ENCODE measurements at regions not wholly inside any gene's neighbourhood (a gene's known extent, or its start where the extent isn't known, plus 50 kb on each side); places are given as distances from the start of the nearest gene placed in this dataset.

- POLR2A ChIA-PET = no interaction called here
- CTCF ChIA-PET = no interaction called here
- no peak for TF ChIP-seq CTCF (IDR thresholded peaks at IDR 0.05; ENCODE audit: insufficient read depth in 1 of 2, low read depth in 1 of 2, low read length in 1 of 2, severe bottlenecking in 1 of 2, unreplicated experiment in 1 of 2)
- no peaks in the 10 kb centered on the region for H3K27me3 Mint-ChIP-seq (ENCODE audit: insufficient read depth, unreplicated experiment)
- DNase-seq = no peak
- H3K4me3 ChIP-seq (ENCODE audit: low read depth, low read length) = no peak overlapping the region
- H3K4me1 ChIP-seq = peaks cover 10% of the 10 kb centered on the region
- H3K36me3 Mint-ChIP-seq (ENCODE audit: insufficient read depth, unreplicated experiment) = no peaks in the 10 kb centered on the region
- no peak overlapping the region for H3K27ac Mint-ChIP-seq (ENCODE audit: unreplicated experiment)
- H3K36me3 ChIP-seq (ENCODE audit: control insufficient read depth, insufficient read depth, low read length) = no peaks in the 10 kb centered on the region
- H3K27me3 ChIP-seq (replicated peaks; ENCODE audit: control insufficient read depth, insufficient read depth, low read length) = no peaks in the 10 kb centered on the region
- H3K4me3 Mint-ChIP-seq (ENCODE audit: unreplicated experiment) = no peak overlapping the region
- intact Hi-C loops (cut with micrococcal nuclease; ENCODE audit: unreplicated experiment) = no loop called here
- H3K9me3 Mint-ChIP-seq (ENCODE audit: unreplicated experiment) = peaks cover 18% of the 10 kb centered on the region
- BruUV-seq (replicated peaks) = no TSS peak
- H3K4me1 Mint-ChIP-seq (ENCODE audit: low read depth, unreplicated experiment) = peaks cover 29% of the 10 kb centered on the region
- no peaks in the 10 kb centered on the region for H3K9me3 ChIP-seq
Measured at GRCh38 chr13:34070006-34070405, 252.1 kb downstream of the RFC3 start.

- TF ChIP-seq CTCF (IDR thresholded peaks at IDR 0.05; ENCODE audit: insufficient read depth in 1 of 2, low read depth in 1 of 2, low read length in 1 of 2, severe bottlenecking in 1 of 2, unreplicated experiment in 1 of 2) = no peak
- peaks cover 4% of the 10 kb centered on the region; the same call in 1 of the 2 replicates for H3K9me3 ChIP-seq
- peaks cover 17% of the 10 kb centered on the region for H3K9me3 Mint-ChIP-seq (ENCODE audit: unreplicated experiment)
- no peaks in the 10 kb centered on the region for H3K27me3 ChIP-seq (replicated peaks; ENCODE audit: control insufficient read depth, insufficient read depth, low read length)
- H3K4me3 ChIP-seq (ENCODE audit: low read depth, low read length) = no peak overlapping the region
- H3K4me3 Mint-ChIP-seq (ENCODE audit: unreplicated experiment) = no peak overlapping the region
- intact Hi-C loops (cut with micrococcal nuclease; ENCODE audit: unreplicated experiment) = no loop called here
- no peaks in the 10 kb centered on the region for H3K27me3 Mint-ChIP-seq (ENCODE audit: insufficient read depth, unreplicated experiment)
- no peak overlapping the region for H3K27ac Mint-ChIP-seq (ENCODE audit: unreplicated experiment)
- BruUV-seq (replicated peaks) = no TSS peak
- peaks cover 23% of the 10 kb centered on the region for H3K4me1 Mint-ChIP-seq (ENCODE audit: low read depth, unreplicated experiment)
- H3K36me3 Mint-ChIP-seq (ENCODE audit: insufficient read depth, unreplicated experiment) = no peaks in the 10 kb centered on the region
- no peak for DNase-seq
- POLR2A ChIA-PET = no interaction called here
- CTCF ChIA-PET = no interaction called here
- peaks cover 8% of the 10 kb centered on the region for H3K4me1 ChIP-seq
- no peaks in the 10 kb centered on the region for H3K36me3 ChIP-seq (ENCODE audit: control insufficient read depth, insufficient read depth, low read length)
Measured at GRCh38 chr13:34070544-34071303, 252.8 kb downstream of the RFC3 start.

- H3K36me3 ChIP-seq (ENCODE audit: control insufficient read depth, insufficient read depth, low read length) = no peaks in the 10 kb centered on the region
- no peaks in the 10 kb centered on the region for H3K4me1 ChIP-seq
- H3K27me3 ChIP-seq (replicated peaks; ENCODE audit: control insufficient read depth, insufficient read depth, low read length) = no peaks in the 10 kb centered on the region
- no peak overlapping the region for H3K4me3 ChIP-seq (ENCODE audit: low read depth, low read length)
- ChIA-PET CTCF (interaction anchor here (0.8 kb wide), 1 partner anchor 276 kb away, joined by 3 read pairs; no protein-coding TSS in a partner anchor), POLR2A (no interaction called here)
- Mint-ChIP-seq H3K27me3 (ENCODE audit: insufficient read depth, unreplicated experiment) (no peaks in the 10 kb centered on the region), H3K36me3 (ENCODE audit: insufficient read depth, unreplicated experiment) (no peaks in the 10 kb centered on the region), H3K4me1 (ENCODE audit: low read depth, unreplicated experiment) (peaks cover 8% of the 10 kb centered on the region), H3K4me3 (ENCODE audit: unreplicated experiment) (no peak overlapping the region), H3K9me3 (ENCODE audit: unreplicated experiment) (peaks cover 2% of the 10 kb centered on the region), H3K27ac (ENCODE audit: unreplicated experiment) (no peak overlapping the region)
- intact Hi-C loops (cut with micrococcal nuclease; ENCODE audit: unreplicated experiment) = loop anchor here (5.0 kb wide), 2 partner anchors 199 to 259 kb away; partner anchors contain the start of gene RFC3
- no peak for DNase-seq
- no peak for TF ChIP-seq CTCF (IDR thresholded peaks at IDR 0.05; ENCODE audit: insufficient read depth in 1 of 2, low read depth in 1 of 2, low read length in 1 of 2, severe bottlenecking in 1 of 2, unreplicated experiment in 1 of 2)
- peaks cover 4% of the 10 kb centered on the region; the same call in 1 of the 2 replicates for H3K9me3 ChIP-seq
- no TSS peak for BruUV-seq (replicated peaks)
Measured at GRCh38 chr13:34076319-34076718, 258.4 kb downstream of the RFC3 start.

All from Caco-2 (cell line).